ENCODE measurements at regions not wholly inside any gene's neighbourhood (a gene's known extent, or its start where the extent isn't known, plus 50 kb on each side); places are given as distances from the start of the nearest gene placed in this dataset.

DNA sequence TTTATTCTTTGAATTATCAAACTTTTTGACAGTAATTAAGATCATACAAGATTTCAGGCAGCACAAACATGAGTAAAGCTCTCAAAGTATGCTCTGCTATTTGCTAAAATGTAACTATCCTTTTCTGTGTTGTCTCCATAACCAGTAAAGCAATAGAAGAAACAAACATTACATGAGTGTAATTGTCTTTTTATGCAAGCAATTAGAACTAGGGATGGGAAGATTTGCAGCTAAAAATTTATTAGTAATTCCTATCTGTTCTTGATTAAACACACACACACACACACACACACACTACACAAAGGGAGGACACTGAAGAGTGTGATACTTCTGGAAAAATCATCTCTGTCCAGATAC lies 512.9 kb downstream of the FAT4 start:
- TF ChIP-seq CTCF (IDR thresholded peaks at IDR 0.05) (no peak), POLR2A (IDR thresholded peaks at IDR 0.05) (no peak)
- H3K4me3 ChIP-seq = no peak overlapping the region
- H3K27me3 ChIP-seq = no peaks in the 10 kb centered on the region
- H3K4me1 ChIP-seq (replicated peaks in 1 of 2) = no peaks in the 10 kb centered on the region
- H3K27ac ChIP-seq = no peak overlapping the region
- H3K36me3 ChIP-seq (replicated peaks in 1 of 2) = no peaks in the 10 kb centered on the region
- DNase-seq = no peak
- H3K9me3 ChIP-seq (replicated peaks in 1 of 3) = no peaks in the 10 kb centered on the region
- intact Hi-C loops (cut with DNase I) = no loop called here

GRCh38 chr4:125828346-125828745 lies 513.6 kb downstream of the FAT4 start:
- 27 to 66% (median 38%) methylated on average over 2 of the region's 2 CpGs for WGBS, 4 donors

GRCh38 chr4:125832161-125832560 lies 517.4 kb downstream of the FAT4 start:
- Histone ChIP-seq H3K9me3 (replicated peaks in 1 of 3) (no peaks in the 10 kb centered on the region), H3K4me1 (replicated peaks in 1 of 2) (no peaks in the 10 kb centered on the region), H3K36me3 (replicated peaks in 1 of 2) (no peaks in the 10 kb centered on the region), H3K27me3 (no peaks in the 10 kb centered on the region), H3K27ac (no peak overlapping the region), H3K4me3 (no peak overlapping the region)
- TF ChIP-seq POLR2A (IDR thresholded peaks at IDR 0.05) (no peak), CTCF (IDR thresholded peaks at IDR 0.05) (no peak)
- DNase-seq = no peak
- intact Hi-C loops (cut with DNase I) = no loop called here
- WGBS, 4 donors = 46 to 78% (median 72%) methylated on average over 3 of the region's 3 CpGs

More at GRCh38 chr4:125828346-125828745, 513.6 kb downstream of the FAT4 start:
- no peaks in the 10 kb centered on the region for H3K4me1 ChIP-seq (replicated peaks in 1 of 2)
- H3K27ac ChIP-seq = no peak overlapping the region
- no peaks in the 10 kb centered on the region for H3K36me3 ChIP-seq (replicated peaks in 1 of 2)
- DNase-seq = no peak
- H3K9me3 ChIP-seq (replicated peaks in 1 of 3) = no peaks in the 10 kb centered on the region
- no peaks in the 10 kb centered on the region for H3K27me3 ChIP-seq
- H3K4me3 ChIP-seq = no peak overlapping the region
- intact Hi-C loops (cut with DNase I) = no loop called here
- no peak for TF ChIP-seq CTCF (IDR thresholded peaks at IDR 0.05)
- TF ChIP-seq POLR2A (IDR thresholded peaks at IDR 0.05) = no peak

DNA sequence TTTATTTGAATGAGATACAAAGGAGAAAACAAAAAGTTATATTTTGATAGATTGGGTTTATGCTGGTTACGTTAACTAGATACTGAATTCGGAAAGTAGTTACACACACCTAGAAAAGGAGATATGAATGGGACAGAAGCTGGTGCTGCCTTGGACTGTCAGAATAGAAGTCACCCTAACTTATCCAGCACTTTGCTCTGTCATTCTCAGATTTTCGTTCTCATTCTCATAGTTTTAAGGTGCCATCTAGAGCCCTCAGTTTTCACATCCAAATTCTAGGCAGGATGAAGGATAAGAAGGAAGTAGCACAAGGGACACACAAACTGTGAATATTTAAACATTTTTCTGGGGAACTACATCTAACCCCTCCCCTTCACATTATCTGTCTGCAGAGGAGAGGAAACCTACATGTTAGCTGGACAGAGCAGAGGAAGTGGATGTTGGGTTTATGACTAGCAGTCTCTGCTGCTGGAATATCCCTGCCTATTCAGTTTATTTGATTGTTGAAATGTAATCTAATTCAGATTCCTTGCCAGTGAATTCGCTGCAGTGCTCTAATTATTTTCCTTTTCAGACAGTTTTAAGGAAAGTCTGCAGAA lies 521.9 kb downstream of the FAT4 start:
- H3K9me3 ChIP-seq (replicated peaks in 1 of 3) = no peaks in the 10 kb centered on the region
- 55 to 66% (median 58%) methylated on average over 4 of the region's 4 CpGs for WGBS, 4 donors
- H3K4me3 ChIP-seq = no peak overlapping the region
- no peaks in the 10 kb centered on the region for H3K36me3 ChIP-seq (replicated peaks in 1 of 2)
- DNase-seq = no peak
- intact Hi-C loops (cut with DNase I) = no loop called here
- H3K4me1 ChIP-seq (replicated peaks in 1 of 2) = no peaks in the 10 kb centered on the region
- no peaks in the 10 kb centered on the region for H3K27me3 ChIP-seq
- TF ChIP-seq POLR2A (IDR thresholded peaks at IDR 0.05) (no peak), CTCF (IDR thresholded peaks at IDR 0.05) (no peak)
- H3K27ac ChIP-seq = no peak overlapping the region
